ENCODE measurements at regions not wholly inside any gene's neighbourhood (a gene's known extent, or its start where the extent isn't known, plus 50 kb on each side); places are given as distances from the start of the nearest gene placed in this dataset.
A peak's percentile ranks its signal among the peaks of the same experiment; 100 is the strongest.

DNA sequence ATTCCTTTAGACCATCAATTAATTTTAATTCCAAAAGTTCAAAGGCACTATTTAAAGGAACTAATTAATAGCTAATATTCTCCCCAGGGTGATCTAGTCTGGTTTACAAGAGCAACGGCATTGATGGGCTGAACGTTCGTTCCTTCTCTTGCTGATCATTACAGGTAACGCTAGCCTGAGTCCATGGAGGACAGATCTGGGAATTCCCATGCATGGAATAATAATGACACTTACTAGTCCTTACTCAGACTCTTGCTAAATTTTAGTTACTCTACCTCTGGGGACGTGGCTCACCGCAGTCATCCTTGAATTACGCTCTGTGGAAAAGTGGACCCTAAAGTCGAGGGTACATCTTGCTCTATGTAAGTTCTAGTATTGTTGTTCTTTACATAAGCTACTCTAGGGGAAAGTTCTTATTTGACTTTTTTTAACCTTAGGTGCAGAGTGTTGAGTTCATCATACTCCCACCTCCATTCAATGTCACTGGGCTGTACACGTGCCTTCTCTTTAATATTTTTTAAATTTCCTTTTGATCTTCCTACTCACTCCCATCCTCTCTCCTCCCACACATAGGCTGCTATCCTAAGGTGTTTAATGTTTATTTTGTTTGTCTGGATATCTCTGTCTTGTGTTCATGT lies 133.9 kb downstream of the ZNF281 start:
- H3K9me3 ChIP-seq, result no peaks in the 10 kb centered on the region
- no peak for TF ChIP-seq POLR2A (IDR thresholded peaks at IDR 0.05)
- TF ChIP-seq, protein P1, sequence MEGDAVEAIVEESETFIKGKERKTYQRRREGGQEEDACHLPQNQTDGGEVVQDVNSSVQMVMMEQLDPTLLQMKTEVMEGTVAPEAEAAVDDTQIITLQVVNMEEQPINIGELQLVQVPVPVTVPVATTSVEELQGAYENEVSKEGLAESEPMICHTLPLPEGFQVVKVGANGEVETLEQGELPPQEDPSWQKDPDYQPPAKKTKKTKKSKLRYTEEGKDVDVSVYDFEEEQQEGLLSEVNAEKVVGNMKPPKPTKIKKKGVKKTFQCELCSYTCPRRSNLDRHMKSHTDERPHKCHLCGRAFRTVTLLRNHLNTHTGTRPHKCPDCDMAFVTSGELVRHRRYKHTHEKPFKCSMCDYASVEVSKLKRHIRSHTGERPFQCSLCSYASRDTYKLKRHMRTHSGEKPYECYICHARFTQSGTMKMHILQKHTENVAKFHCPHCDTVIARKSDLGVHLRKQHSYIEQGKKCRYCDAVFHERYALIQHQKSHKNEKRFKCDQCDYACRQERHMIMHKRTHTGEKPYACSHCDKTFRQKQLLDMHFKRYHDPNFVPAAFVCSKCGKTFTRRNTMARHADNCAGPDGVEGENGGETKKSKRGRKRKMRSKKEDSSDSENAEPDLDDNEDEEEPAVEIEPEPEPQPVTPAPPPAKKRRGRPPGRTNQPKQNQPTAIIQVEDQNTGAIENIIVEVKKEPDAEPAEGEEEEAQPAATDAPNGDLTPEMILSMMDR (IDR thresholded peaks at IDR 0.05), result no peak
- intact Hi-C loops (cut with DNase I), result no loop called here
- peak overlapping the region in 2 of 3 donors; percentile 60 to 86 for H3K27ac ChIP-seq
- peak overlapping the region in 1 of 3 donors; percentile 38 for H3K4me3 ChIP-seq
- H3K36me3 ChIP-seq, result no peaks in the 10 kb centered on the region
- ATAC-seq (peak; percentile 23 to 56 (median 45)), DNase-seq (no peak)
- no peaks in the 10 kb centered on the region for H3K27me3 ChIP-seq
- H3K4me1 ChIP-seq, result peaks cover 0 to 27% (median 4%) of the 10 kb centered on the region in 4 donors
- 36% methylated on average over 9 of the region's 9 CpGs for WGBS (ENCODE audit: insufficient coverage, low coverage, low lambda C conversion rate, missing lambda C conversion rate)

DNA sequence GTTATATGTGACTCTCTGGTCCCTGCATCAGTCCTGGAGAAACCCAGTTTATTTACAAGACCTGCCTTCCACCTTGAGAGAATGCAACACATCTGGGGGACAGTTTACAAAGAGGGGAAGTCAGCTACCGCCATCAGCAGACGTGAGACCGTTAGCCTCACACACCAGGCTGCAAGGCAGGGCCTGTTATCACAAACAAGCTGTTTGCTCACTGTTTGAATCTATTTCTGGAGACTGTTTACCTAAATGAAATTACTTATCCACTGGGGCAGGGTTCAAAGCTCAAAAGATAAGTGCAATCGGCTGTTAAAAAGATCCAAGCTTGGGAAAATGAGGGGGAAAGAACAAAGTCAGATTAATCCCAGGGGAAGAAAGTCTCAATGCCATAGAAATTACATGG lies 134.4 kb downstream of the ZNF281 start:
- Histone ChIP-seq H3K27ac (peak overlapping the region in 2 of 3 donors; percentile 60 to 86), H3K36me3 (no peaks in the 10 kb centered on the region), H3K27me3 (no peaks in the 10 kb centered on the region), H3K4me1 (peaks cover 0 to 27% (median 4%) of the 10 kb centered on the region in 4 donors), H3K9me3 (no peaks in the 10 kb centered on the region), H3K4me3 (peak overlapping the region in 1 of 3 donors; percentile 38)
- intact Hi-C loops (cut with DNase I), result no loop called here
- 8% methylated on average over 4 of the region's 4 CpGs for WGBS (ENCODE audit: insufficient coverage, low coverage, low lambda C conversion rate, missing lambda C conversion rate)
- DNase-seq (peak in 2 of 3 donors; percentile 27 to 62), ATAC-seq (peak; percentile 76 to 82 (median 78))
- no peak for TF ChIP-seq POLR2A (IDR thresholded peaks at IDR 0.05)

DNA sequence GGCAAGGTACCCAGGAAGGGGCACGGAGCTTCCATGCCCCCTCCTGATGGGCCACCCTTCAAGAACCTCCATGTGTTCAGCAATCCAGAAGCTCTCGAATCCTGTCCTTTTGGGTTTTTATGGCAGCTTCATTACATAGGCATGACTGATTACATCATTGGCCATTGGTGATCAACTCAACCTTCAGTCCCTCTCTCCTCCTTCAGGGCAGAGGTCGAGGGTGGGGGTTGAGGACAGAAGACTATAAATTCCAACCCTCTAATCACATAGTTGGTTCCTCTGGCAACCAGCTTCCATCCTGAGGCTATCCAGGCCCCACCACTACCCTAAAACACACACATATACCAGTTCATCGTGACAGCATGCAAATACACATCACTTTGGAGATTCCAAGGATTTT lies 135.7 kb downstream of the ZNF281 start:
- intact Hi-C loops (cut with DNase I), result no loop called here
- no peaks in the 10 kb centered on the region for H3K36me3 ChIP-seq
- WGBS (ENCODE audit: insufficient coverage, low coverage, low lambda C conversion rate, missing lambda C conversion rate), result 59% methylated on average over 3 of the region's 4 CpGs

DNA sequence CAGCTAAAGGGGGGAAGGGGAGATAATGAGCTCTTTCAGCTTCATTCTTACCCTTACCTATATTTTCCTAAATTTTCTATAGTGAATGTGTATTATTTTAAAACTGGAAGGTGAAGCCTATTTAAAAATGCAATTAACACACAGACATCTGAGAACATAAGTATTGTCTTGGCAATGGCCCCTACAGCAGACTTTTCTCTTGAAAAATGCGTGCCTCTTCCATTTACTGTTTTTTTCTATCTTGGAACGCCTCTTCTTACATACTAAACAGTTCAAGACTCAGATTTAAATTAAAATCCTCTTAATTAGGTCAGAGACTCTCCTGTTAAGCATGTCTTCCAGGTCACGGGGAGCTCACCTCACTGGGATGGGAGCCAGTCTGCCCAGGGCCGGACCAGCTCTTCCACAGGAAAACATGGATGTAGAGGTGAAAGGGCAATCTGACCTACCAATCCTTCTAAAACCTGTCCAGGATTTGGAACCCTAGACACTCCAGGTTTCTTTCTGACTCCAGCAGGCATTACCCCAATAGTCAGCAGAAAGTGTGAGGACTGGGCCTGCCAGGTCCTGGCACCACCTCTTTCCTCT lies 137.3 kb downstream of the ZNF281 start:
- intact Hi-C loops (cut with DNase I), result no loop called here
- TF ChIP-seq, protein P1 (IDR thresholded peaks at IDR 0.05), result no peak
- TF ChIP-seq POLR2A (IDR thresholded peaks at IDR 0.05), result no peak
- ATAC-seq, result peak; percentile 18 to 45 (median 35)
- 59% methylated on average over 4 of the region's 4 CpGs for WGBS (ENCODE audit: insufficient coverage, low coverage, low lambda C conversion rate, missing lambda C conversion rate)
- no peaks in the 10 kb centered on the region for H3K9me3 ChIP-seq
- no peak overlapping the region for H3K4me3 ChIP-seq
- peak in 2 of 3 donors; percentile 33 to 62 for DNase-seq
- peaks cover 0 to 28% (median 4%) of the 10 kb centered on the region in 4 donors for H3K4me1 ChIP-seq
- H3K27ac ChIP-seq, result peak overlapping the region in 1 of 3 donors; percentile 6
- no peaks in the 10 kb centered on the region for H3K27me3 ChIP-seq
- H3K36me3 ChIP-seq, result no peaks in the 10 kb centered on the region

More for the DNA sequence above, 135.7 kb downstream of the ZNF281 start:
- no peak for TF ChIP-seq POLR2A (IDR thresholded peaks at IDR 0.05)
- TF ChIP-seq, protein P1 (IDR thresholded peaks at IDR 0.05), result no peak
- DNase-seq (no peak), ATAC-seq (no peak)
- Histone ChIP-seq H3K9me3 (no peaks in the 10 kb centered on the region), H3K27me3 (no peaks in the 10 kb centered on the region), H3K4me3 (no peak overlapping the region), H3K27ac (no peak overlapping the region), H3K4me1 (peaks cover 0 to 27% (median 4%) of the 10 kb centered on the region in 4 donors)

DNA sequence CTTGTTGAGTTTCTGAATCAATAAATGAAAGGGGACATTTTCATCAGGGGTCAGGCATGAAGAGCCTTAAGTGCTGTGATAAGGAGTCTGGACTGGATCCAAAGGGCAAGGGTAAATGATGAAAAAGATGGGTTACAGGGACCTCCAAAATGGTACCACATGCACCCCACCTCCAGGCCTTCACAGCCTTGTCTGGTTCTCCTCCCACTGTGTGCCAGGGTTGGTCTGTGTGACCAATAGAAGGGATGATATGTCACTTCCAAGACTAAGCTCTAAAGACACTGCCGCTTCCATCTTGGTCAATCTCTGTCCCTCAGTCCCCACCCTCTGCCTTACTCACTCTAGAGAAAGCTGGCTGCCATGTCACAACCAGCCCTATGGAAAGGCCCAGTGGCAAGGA lies 140.6 kb downstream of the ZNF281 start:
- TF ChIP-seq POLR2A (IDR thresholded peaks at IDR 0.05), result no peak
- TF ChIP-seq, protein P1 (IDR thresholded peaks at IDR 0.05), result no peak
- WGBS (ENCODE audit: insufficient coverage, low coverage, low lambda C conversion rate, missing lambda C conversion rate), result 100% methylated on average over 1 of the region's 1 CpG
- Histone ChIP-seq H3K36me3 (no peaks in the 10 kb centered on the region), H3K4me3 (no peak overlapping the region), H3K9me3 (no peaks in the 10 kb centered on the region), H3K27me3 (no peaks in the 10 kb centered on the region), H3K4me1 (peaks cover 0 to 18% (median 3%) of the 10 kb centered on the region in 4 donors), H3K27ac (no peak overlapping the region)
- ATAC-seq (no peak), DNase-seq (no peak)
- intact Hi-C loops (cut with DNase I), result no loop called here

All from right lobe of liver (tissue), 6 donors.